RKO (cell line): ENCODE measurements at regions not wholly inside any gene's neighbourhood (a gene's known extent, or its start where the extent isn't known, plus 50 kb on each side); places are given as distances from the start of the nearest gene placed in this dataset.

Experiments used
- DNase-seq: peaks from one replicate; pipeline ENCODE4 v3.0.0-alpha.2; 2016; ENCODE audit warnings: low spot score

DNA sequence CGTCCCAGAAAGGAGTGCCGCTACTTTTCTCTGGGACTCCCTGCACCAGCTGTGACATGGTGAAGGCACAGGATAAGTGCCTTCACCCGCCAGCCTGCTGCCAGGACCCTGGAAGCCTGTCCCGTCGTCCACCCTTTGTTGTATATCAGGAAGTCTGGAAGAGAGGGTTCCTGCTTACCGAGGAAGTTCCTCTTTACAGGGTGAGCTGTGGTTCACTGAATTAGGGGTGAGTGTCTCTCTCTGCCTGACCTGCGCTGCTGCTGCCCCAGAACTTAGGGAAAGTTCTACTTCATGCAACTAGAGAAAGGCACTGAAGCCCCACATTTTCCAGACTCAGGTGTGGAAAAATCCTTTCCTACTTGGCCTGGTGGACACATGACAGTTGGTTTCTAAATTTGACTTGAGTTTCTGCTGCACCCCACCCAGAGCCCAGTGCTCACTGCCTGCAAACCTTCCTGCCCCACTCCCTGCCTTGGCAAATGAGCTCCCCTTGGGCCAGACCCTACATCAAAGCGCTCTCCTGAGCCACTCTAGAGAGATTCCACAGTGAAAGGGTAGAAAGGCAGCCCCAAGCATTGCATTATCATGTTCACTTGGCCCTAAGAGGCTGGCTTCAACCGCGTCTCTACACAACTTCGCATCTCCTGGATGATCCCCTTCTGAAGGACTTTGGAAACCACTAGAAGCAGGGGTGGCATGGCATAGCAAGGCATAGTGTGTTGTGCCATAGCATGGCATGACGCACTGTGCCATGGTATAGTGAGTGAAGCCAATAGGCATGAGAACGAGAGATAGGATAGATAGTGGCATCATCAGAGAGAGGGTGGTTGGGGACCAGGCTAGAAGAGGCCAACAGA lies 215.8 kb upstream of the CDYL start:
- DNase-seq, result no peak

DNA sequence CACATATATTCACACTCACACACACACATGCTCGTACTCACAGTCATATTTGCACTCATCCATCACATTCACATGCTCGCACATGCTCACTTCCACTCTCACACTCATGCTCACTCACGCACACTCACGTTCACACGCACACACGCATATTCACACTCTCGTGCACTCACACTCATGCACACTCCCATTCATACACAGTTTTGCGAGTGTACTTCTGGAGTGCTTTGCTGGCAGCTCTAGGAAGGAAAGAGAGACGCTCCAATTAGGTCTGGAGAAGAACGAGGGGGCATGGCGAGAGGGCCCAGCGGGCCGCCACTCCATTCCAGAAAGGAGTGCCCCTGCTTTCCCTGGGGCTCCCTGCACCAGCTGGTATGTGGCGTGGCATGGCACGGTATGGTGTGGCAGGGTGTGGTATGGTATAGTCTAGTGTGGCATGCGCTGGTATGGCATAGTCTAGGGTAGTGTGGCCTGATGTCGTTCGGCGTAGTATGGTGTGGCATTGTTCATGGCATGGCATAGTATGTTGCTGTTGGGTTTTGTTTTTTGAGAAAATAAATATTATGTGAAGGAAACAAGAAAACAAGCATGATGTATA lies 216.8 kb upstream of the CDYL start:
- no peak for DNase-seq

DNA sequence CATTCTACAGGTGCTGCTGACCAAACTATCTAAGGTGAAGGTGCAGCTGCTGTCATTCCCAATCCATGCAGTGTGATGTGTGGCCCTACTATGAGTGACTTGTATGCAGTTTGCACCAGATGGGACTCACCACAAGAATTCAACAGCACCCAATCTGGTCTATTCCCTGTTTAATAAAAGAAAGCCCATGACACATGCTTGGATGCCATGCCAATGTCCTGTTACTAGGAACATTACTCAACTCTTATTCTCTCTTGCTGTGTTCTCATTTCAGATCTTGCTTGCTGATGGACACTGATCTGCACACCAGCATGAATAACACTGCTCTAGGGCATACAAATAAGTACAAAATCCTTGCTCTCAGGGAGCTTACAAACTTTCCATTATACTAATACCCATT lies 221.6 kb upstream of the CDYL start:
- no peak for DNase-seq

DNA sequence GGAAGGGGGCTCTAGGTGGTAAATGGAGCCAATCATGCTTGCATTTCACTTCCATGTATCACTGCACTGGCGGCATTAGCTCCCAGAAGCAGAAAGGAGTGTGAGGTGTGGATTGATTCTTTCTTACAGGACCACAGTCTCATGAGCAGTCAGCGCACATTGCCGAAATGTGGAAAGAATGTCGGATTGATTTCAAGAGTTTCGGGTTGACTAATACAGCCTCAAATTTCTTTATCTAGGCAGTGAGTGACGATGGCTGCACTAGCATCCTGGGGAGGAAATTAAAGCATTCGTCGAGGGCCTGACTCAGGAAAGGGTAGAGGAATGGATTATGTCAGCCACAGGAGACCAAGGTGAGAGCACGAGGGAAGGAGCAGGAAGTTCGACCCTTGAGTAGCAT lies 222.8 kb upstream of the CDYL start:
- no peak for DNase-seq

DNA sequence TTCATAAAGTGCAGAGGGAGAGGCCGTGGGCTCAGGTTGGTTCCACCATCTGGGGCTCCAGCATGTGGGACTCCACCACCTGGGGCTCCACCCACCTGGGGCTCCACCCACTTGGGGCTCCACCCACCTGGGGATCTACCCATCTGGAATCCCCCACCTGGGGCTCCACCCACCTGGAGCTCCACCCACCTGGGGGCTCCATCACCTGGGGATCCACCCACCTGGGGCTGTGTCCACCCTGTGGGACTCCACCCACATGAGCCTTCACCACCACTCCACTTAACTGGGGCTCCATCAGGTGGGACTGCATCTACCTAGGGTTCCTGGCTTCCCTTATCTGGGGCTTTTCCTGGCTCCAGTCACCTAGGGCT lies 226.0 kb upstream of the CDYL start:
- DNase-seq, result no peak

DNA sequence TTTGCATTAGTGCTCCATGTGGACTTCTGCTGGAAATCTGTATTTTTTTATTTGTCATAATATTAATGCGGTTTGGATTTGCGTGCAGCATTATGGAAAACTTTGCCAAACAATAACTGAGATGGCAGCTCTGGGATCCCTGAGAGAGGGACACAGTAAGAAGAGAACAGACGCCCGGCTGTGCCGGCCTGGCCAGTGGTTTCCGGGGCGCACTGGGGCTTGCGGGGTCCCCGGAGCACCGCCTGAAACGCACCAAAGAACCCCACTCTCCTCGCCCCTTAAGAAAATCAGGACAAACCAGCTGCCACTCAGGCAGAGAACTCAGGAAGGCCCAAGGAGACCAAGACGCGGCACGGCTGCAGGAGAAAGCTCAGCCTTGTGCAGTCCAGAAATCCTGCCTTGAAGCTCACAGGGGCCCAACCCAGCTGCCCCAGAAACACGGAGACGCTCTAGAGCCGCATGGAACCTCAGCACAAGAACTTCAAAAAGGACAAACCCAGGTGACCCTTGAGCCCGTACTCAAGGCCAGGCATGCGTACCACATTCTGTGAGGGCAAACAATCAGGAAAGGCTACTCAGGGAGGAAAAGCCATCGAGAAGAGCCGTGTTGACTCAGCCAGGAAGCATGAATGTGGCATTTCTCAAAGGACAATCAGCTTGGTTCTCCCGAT lies 226.5 kb upstream of the CDYL start:
- DNase-seq, result no peak

DNA sequence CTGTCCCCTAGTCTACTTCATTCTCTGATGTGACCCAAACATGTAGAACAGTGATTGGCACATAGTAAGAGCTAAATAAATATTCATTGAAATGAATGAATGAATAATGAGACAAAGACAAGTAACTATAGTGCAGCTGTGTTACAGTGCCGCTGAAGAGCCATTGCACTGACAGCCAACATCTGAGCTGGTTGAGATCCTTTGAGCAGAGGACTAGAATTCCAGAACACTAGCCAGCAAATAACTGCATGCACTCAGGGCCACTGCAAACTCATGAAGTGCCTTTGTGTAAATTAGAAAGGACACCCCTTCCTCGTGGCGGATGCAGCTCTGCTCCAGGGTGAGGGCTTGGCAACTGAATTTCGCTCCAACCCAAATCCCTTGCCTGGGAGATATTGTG lies 230.3 kb upstream of the CDYL start:
- no peak for DNase-seq

DNA sequence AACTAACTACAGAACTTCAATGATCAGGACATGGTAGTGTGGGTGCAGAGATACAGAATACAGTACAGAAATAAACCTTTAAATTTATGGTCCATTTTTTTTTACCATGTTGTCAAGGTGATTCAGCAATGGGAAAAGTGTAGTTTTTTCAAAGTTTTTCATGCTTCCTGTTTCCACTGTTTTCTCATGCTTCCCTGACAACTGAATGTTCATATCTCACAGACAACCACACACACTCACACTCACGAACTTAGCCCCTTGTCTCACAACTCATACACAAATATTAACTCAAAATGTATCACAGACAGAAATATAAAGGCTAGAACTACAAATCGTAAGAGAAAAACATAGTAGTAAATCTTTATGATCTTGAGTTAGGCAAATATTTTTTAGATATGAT lies 232.6 kb upstream of the CDYL start:
- no peak for DNase-seq

DNA sequence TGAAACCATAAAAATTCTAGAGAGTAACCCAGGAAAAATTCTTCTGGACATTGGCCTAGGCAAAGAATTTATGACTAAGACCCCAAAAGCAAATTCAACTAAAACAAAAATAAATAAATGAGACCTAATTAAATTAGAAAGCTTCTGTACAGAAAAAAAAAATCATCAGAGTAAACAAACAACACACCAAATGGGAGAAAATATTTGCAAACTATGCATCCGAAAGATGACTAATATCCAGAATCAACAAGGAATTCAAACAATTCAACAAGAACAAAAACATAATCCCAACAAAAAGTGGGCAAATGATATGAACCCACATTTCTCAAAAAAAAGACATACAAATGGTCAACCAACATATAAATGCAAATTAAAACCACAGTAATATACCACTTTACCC lies 242.6 kb upstream of the CDYL start:
- DNase-seq, result no peak

DNA sequence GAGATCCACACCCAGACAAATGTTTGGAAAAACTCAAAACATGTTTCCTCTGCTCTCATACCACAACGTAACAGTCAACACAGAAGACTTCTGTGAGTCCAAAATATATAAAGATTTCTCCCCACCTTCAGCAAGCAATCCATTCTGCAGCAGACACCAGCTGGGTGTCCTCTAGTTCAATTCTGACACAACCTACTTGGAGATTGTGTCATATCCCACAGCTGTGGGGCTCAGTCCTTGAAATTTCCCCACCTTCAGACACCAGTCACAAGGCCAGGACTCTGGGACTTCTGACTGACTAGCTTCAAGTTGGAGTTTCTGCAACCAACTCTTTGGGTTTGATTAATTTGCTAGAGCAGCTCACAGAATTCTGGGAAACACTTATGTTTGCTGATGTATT lies 244.8 kb upstream of the CDYL start:
- DNase-seq, result no peak

DNA sequence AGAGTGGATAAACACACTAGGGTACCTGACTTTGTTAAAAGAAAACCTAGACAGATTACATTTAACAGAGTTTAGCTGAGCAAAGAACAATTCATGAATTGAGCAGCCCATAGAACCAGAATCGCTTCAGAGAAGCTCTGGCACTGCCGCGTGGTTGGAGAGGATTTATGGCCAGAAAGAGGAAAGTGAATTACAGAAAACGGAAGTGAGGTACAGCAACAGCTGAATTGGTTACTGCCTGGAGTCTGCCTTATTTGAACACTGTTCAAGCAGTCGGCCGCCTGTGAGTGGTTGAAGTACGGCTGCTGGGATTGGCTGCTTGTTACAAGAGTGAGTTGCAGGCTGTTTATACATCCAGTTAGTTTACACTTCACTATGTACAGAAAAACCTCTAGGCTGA lies 253.8 kb upstream of the CDYL start:
- DNase-seq, result no peak

DNA sequence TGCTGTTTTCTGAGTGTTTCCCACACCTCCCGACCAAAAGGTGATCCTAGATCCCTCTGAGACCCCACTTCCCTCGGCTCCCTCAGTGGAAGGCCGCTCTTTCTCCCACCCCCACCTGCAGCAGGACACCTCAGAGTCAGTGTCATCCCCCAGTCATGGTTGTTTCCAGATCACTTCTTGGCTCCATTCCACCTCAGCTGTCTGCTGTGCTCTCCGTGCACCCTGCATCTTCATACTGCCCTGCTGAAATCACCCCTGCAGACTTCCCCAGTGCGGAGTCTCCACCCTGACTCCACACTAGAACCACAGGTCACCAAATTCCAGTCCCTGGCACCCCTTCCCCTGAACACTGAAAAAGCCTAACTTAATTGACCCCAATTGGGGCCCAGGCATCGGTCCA lies 255.1 kb upstream of the CDYL start:
- DNase-seq, result no peak

DNA sequence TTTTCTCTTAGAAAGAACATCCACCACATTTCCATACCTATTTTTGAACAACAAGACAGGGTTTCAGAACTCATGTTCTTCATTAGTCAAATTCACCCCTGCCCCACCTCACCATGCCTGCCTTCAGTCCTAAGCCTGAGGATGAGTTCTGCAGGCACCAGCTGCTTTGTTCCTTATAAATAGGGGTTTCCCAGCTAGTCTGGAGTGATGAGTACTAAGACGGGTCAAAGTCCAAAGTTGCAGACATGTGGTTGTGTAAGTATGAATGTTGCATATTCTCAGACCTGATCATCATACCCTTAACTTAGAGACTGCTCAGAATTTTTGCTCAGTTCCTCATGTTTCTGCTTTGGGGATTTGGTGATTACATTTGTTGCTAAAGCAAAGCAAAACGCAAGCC lies 257.7 kb upstream of the CDYL start:
- DNase-seq, result peak; percentile 50

DNA sequence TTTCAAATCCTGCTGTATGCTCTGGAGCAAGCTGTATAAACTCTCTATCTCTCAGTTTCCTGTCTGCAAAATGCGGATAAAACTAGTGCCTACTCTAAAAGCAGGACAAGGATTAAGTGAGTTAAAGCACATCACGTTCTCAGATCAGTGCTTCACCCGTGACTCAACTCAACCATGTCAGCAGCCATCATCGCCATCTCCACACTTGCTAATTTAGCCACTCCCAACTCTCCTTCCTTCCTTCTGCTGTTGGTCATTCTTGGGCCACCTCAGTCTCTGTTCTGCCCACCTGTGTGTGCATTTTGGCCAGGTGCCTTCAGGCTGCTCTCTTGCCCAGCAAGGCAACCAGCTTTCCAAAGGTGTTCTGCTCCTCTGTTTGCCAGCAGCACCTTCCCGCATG lies 260.0 kb upstream of the CDYL start:
- DNase-seq, result peak; percentile 2

DNA sequence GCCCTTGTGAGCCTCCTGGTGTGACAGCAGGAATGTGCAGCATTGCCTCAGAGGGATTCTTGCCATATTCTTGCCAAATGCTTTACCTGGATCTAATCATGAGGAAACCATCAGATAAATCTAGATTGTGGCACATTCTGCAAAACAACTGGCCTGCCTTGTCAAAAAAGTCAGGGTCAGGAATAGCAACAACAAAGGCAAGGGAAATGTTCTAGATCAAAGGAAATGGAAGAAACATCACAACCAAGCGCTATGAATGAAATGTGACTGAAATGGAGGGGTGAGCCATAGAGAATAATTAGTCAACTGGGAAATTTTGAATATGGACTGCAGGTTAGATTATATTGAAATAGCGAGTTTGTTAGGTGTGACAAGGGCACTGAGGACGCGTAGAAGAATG lies 262.6 kb upstream of the CDYL start:
- no peak for DNase-seq

DNA sequence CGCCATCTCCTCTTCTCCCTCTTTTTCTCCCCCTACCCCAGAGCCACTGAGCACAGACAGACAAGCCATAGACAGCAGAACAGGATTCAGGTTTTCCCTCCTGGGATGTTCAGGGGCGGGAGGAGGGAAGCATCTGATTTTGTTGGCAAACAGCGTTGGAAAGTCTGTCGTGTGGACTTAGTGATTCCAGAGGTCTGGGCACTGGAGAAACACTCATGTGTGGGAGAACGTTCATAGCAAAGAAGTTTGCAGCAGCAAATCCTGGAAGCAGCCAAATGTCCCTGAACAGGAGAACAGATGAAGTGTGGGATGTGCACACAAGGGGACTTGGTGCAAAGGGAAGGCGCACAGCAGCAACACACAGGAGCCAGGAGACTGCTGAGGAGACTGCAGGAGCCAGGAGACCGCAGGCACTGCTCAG lies 264.1 kb upstream of the CDYL start:
- no peak for DNase-seq

DNA sequence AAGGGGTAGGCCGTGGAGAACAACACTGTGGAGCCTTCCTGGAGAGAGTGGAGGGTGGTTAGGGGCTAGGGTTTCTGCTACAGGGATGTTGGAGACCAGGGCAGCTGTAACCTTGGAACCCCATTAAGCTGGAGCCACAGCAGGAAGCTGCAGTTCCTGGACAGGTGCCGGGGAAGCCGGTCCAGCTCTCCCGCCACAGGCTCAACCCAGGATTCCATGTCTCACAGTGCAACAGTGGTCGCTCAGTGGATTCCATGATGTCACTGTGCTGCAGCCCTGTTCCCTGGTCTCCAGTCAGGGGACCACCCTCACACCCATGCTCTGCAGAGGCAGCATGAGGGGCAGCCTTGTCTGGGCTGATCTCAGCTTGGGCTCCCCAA lies 264.6 kb upstream of the CDYL start:
- no peak for DNase-seq

DNA sequence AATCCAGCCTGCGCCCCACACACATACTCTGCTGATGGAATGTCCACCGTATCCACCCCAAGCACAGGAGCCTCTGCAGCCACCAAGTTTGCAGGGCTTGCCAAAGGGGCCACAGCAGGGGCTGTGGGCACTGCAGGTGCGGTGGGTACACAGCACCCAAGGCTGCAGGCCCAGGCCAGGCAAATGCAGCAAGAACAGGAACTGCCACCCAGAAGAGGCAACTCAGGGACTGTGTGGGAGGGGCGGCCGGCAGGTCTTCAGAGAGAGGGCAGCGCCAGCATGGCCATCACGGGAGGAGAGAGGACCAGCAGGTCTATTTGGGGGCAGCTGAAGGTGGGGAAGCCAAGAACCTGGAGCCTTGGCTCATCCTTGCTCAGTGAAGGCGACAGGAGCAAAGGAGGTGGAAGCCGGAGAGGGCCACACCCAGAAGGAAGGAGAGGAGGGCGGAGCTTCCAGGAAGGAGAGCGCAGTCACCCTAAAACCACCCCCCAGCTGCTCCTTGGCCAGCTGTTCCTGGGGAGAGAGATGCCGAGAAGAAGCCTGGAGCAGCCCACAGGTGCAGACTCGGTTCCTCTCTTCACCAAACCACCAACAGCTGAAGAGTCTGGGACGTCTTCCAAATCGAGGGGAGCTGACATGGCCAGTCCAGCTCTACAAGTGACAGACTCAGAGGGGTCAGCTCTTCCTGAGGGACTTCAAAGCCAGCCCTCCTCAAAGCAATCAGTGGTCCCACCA lies 265.1 kb upstream of the CDYL start:
- DNase-seq, result no peak

DNA sequence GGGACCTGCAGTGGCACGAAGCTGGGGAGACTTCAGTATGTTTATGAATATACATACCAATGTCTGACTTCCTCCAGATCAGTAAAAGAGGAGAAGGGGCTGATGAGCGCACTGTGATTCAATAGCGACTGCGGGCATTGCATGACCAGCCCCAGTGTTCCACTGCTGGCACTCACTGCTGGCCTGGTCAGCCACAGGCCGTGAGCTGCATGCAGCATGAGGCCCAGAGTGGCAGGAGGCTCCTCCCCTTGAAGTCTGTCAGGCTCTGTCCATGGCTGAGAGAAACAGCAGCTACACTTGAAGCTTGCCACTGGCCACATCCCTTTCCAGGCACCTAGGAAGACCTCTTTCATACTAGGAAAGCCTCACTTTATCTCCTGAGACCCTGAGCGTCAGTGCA lies 265.9 kb upstream of the CDYL start:
- DNase-seq, result no peak

DNA sequence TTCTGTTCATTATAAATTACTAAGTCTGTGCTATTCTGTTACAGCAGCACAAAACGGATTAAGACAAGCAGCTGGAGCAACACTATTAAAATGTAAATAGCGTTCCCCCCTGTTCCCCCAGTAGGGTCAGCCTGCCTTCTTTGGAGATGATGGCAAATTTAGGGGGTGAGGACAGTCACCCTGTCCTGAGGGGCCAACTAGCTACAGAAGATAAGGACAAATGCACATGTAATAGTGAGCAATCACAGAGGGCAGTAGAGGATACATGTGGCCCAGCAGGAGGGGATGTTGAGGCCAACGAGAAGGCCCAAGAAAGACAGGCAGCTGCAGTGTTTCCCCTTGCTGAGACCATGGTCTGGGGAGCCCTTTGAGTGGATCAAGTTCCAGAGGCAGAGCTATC lies 266.7 kb upstream of the CDYL start:
- no peak for DNase-seq

DNA sequence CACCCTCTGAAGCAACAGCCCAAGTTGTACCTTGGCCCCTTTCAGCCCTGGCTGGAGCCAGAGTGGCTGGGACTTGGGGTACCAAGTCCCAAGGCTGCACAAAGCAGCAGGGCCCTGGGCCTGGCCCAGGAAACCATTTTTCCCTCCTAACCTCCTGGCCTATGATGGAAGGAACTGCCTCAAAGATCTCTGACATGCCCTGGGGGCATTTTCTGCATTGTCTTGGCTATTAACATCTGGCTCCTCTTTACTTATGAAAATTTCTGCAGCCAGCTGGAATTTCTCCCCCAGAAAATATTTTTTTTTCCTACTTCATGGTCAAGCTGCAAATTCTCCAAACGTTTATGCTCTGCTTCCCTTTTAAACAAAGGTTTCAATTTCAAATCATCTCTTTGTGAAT lies 269.4 kb upstream of the CDYL start:
- DNase-seq, result no peak

DNA sequence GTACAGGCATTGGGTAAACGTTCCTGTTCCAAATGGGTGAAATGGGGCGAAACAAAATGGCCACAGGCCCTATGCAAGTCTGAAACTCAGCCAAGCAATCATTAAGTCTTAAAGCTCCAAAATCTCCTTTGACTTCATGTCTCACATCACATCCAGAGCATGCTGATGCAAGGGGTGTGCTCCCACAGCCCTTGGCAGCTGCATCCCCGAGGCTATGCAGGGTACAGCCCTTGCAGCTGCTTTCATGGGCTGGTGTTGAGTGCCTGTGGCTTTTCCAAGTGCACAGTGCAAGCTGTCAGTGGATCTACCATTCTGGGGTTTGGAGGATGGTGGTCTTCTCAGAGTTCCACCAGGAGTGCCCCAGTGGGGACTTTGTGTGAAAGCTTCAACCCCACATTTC lies 270.0 kb upstream of the CDYL start:
- DNase-seq, result no peak

DNA sequence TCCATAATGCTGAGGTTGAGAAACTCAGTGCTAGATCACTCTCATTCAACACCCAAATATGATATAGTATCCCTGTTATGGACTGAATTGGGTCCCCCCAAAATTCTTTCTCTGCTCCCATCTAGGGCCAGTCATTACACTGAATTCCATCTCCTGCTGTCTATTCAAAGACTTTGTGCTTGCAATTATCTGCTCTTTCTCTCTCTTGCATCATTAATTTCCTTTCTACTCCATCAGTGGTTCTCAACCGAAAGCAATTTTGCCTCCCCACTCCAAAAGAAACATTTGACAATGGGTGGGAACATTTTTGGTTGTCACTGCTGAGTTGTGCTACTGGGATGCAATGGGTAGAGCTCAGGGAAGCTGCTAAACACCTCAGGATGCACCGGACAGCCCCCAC lies 271.5 kb upstream of the CDYL start:
- no peak for DNase-seq
